Mesodermal cell (in vitro differentiated cells): ENCODE measurements at regions not wholly inside any gene's neighbourhood (a gene's known extent, or its start where the extent isn't known, plus 50 kb on each side); places are given as distances from the start of the nearest gene placed in this dataset.
"Not testable (repeated sequence)": the region's sequence is repeated elsewhere in the genome, so short reads cannot be mapped to it uniquely, and the experiment has no call there.

Source experiments
- H3K27ac ChIP-seq: 2 replicates; pipeline ENCODE4 v1.7.0; 2013; ENCODE audit warnings: mild to moderate bottlenecking, low read depth, low read length, moderate library complexity; ENCODE audit not compliant: severe bottlenecking
- H3K36me3 ChIP-seq: 2 replicates; pipeline ENCODE4 v1.7.1; 2013; ENCODE audit warnings: mild to moderate bottlenecking, low read length, moderate library complexity; ENCODE audit not compliant: control insufficient read depth, insufficient read depth
- H3K4me1 ChIP-seq: one replicate; pipeline ENCODE4 v1.7.1; 2013; ENCODE audit warnings: mild to moderate bottlenecking, low read length; ENCODE audit not compliant: insufficient read depth, control insufficient read depth, poor library complexity, severe bottlenecking
- H3K4me3 ChIP-seq: 2 replicates; pipeline ENCODE4 v1.7.0; 2013; ENCODE audit warnings: low read length, control low read depth, mild to moderate bottlenecking; ENCODE audit not compliant: insufficient read depth, poor library complexity, severe bottlenecking; ENCODE audit errors: extremely low read depth
- H3K9me3 ChIP-seq: 2 replicates; pipeline ENCODE4 v1.7.1; 2013; ENCODE audit warnings: mild to moderate bottlenecking, low read length, moderate library complexity; ENCODE audit not compliant: control insufficient read depth
- WGBS, 2 experiments: methylation state at CpG; one replicate each; pipeline ENCODE4 v1.1.5; 2013; ENCODE audit warnings: missing lambda C conversion rate in 2 of 2; ENCODE audit not compliant: insufficient coverage in 2 of 2; 5-methylcytosine and 5-hydroxymethylcytosine counted together

DNA sequence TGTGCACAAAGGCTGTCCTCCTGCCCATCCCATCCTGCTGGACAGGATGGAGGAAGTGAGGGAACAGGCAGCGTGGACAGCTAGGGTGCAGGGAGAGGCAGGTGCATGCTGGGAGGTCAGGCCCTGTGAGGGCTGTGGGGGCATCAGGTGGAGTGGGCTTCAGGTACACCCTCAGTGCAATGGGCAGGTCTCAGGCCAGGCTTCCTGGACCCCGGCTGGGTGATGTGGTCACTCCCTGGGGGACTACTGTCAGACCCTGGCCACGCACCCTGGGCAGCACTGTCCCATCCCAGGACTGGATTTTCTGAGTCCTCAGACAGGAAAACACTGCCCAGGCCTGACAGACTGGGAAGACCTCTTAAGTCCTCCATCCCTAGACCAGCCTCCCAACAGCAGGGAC lies 239.9 kb downstream of the POTED start:
- WGBS, 2 experiments: 50 to 59% methylated on average over 3 of the region's 3 CpGs
- H3K4me3 ChIP-seq, H3K4me1 ChIP-seq: not testable (repeated sequence)

DNA sequence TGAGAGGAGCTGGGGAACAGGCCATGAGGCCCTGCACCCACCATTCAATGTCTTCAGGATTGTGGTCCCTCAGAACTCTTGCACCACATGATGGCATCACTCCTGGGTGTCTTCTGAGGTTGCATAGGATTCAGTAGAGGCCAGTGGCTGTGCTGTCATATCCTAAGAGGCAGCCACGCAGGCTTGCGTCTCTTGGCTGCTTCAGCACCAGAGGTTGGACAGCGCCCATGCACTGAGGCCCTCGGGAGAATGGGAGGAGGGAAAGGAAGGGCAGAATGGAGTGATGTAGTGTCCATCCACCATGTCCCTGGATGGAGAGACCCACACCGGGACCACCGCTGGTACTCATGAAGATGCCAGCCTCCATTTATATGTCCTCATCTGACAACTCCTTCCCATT lies 237.1 kb downstream of the POTED start:
- H3K27ac ChIP-seq, H3K4me3 ChIP-seq, H3K4me1 ChIP-seq, H3K36me3 ChIP-seq: not testable (repeated sequence)
- 100% methylated on average over 2 of the region's 6 CpGs; no CpG with 5 or more reads in 1 of the 2 experiments for WGBS, 2 experiments
- peaks cover 15% of the 10 kb centered on the region for H3K9me3 ChIP-seq

More for the DNA sequence above, 239.9 kb downstream of the POTED start:
- not testable (repeated sequence) for H3K36me3 ChIP-seq, H3K27ac ChIP-seq
- H3K9me3 ChIP-seq: peaks cover 22% of the 10 kb centered on the region

- not testable (repeated sequence) for H3K36me3 ChIP-seq, H3K27ac ChIP-seq, H3K4me1 ChIP-seq, H3K4me3 ChIP-seq
- H3K9me3 ChIP-seq: peaks cover 18% of the 10 kb centered on the region
- 43 to 60% methylated on average over 1 to 3 of the region's 6 CpGs for WGBS, 2 experiments
Observed at GRCh38 chr21:13844574-13844973, 235.0 kb downstream of the POTED start.

- H3K4me1 ChIP-seq, H3K4me3 ChIP-seq, H3K36me3 ChIP-seq, H3K27ac ChIP-seq: not testable (repeated sequence)
- H3K9me3 ChIP-seq: peaks cover 16% of the 10 kb centered on the region
- WGBS, 2 experiments: no CpG with 5 or more reads among the region's 5 CpGs
Observed at GRCh38 chr21:13843081-13843480, 233.5 kb downstream of the POTED start.

GRCh38 chr21:13827666-13828065 lies 218.1 kb downstream of the POTED start:
- H3K4me1 ChIP-seq, H3K27ac ChIP-seq, H3K4me3 ChIP-seq, H3K36me3 ChIP-seq: not testable (repeated sequence)
- H3K9me3 ChIP-seq: peaks cover 26% of the 10 kb centered on the region
- WGBS, 2 experiments: 86 to 96% methylated on average over 7 to 9 of the region's 19 CpGs

DNA sequence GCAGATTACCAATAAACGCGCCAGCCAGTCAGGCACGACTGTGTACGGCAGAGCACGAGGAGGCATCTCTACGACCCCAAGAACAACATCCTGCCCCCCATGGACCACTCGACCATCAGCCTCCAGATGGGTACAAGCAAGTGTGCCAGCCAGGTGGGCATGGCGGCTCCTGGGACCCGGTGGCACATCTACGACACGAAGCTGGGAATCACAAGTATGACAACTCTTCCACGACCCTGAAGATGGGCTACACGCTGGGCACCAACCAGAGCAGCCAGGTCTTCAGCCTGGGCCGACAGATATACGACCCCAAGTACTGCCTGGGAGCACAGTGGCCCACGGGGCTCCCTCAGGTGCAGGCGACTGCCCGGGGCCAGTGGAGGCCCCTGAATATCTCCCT lies 217.6 kb downstream of the POTED start:
- Histone ChIP-seq H3K9me3 (peaks cover 26% of the 10 kb centered on the region), H3K36me3 (no peaks in the 10 kb centered on the region), H3K4me3 (no peak overlapping the region), H3K27ac (no peak overlapping the region), H3K4me1 (no peaks in the 10 kb centered on the region)
- WGBS, 2 experiments: 68 to 79% methylated on average over 9 to 11 of the region's 18 CpGs

DNA sequence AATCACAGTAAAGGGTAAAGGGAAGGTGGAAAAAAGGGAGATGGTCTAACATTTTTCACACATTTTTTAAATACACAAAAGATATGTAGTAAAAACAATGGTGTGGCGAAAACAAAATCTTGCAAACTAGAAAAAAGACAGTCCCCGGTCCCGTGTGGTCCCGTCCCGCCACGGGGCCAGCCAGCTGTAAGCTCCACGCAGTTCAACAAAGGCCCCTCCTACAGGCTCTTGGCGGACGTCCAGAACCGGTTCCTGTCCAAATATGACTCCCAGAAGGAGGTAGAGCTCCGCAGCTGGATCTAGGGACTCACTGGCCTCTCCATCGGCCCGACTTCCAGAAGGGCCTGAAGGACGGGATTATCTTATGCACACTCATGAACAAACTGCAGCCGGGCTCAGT lies 216.9 kb downstream of the POTED start:
- H3K36me3 ChIP-seq, H3K4me1 ChIP-seq, H3K27ac ChIP-seq, H3K4me3 ChIP-seq: not testable (repeated sequence)
- 88 to 92% methylated on average over 13 to 14 of the region's 15 CpGs for WGBS, 2 experiments
- H3K9me3 ChIP-seq: peaks cover 21% of the 10 kb centered on the region

GRCh38 chr21:13825218-13825778 lies 215.7 kb downstream of the POTED start:
- H3K27ac ChIP-seq, H3K36me3 ChIP-seq, H3K4me1 ChIP-seq, H3K4me3 ChIP-seq: not testable (repeated sequence)
- WGBS, 2 experiments: 23% methylated on average over 2 of the region's 26 CpGs; no CpG with 5 or more reads in 1 of the 2 experiments
- H3K9me3 ChIP-seq: peaks cover 19% of the 10 kb centered on the region

- 0 to 17% methylated on average over 1 of the region's 4 CpGs for WGBS, 2 experiments
- H3K4me1 ChIP-seq, H3K36me3 ChIP-seq, H3K27ac ChIP-seq, H3K4me3 ChIP-seq: not testable (repeated sequence)
- peaks cover 25% of the 10 kb centered on the region for H3K9me3 ChIP-seq
Observed at GRCh38 chr21:13820286-13820685, 210.7 kb downstream of the POTED start.

DNA sequence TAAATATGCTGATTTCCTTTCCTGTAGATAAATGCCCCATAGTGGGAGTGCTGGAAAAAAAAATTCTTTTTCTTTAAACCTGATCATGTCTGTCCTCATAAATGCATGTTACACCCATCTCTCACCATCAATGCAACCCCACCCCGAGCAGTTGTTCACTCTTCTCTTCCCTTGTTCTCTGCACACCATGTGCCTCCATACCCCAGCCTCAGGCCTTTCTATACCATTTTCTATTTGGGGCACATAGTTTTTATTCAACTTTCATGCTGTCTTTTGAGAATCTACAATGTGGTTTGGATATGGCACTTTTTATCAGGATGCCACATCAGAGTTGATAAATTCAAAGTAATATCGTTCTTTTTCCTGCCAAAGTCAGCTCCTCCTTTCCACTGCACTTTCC lies 202.6 kb downstream of the POTED start:
- H3K4me3 ChIP-seq, H3K4me1 ChIP-seq, H3K36me3 ChIP-seq, H3K27ac ChIP-seq: not testable (repeated sequence)
- peaks cover 23% of the 10 kb centered on the region for H3K9me3 ChIP-seq
- 61 to 87% methylated on average over 1 of the region's 2 CpGs for WGBS, 2 experiments

- H3K27ac ChIP-seq: not testable (repeated sequence)
Observed at GRCh38 chr21:13810559-13810958, 201.0 kb downstream of the POTED start.

More at GRCh38 chr21:13810559-13810958, 201.0 kb downstream of the POTED start:
- peaks cover 18% of the 10 kb centered on the region for H3K9me3 ChIP-seq
- not testable (repeated sequence) for H3K4me3 ChIP-seq, H3K36me3 ChIP-seq, H3K4me1 ChIP-seq
